Endodermal cell (in vitro differentiated cells): ENCODE measurements at regions not wholly inside any gene's neighbourhood (a gene's known extent, or its start where the extent isn't known, plus 50 kb on each side); places are given as distances from the start of the nearest gene placed in this dataset.
A peak's percentile ranks its signal among the peaks of the same experiment; 100 is the strongest.
"Not testable (repeated sequence)": the region's sequence is repeated elsewhere in the genome, so short reads cannot be mapped to it uniquely, and the experiment has no call there.

Source experiments
- DNase-seq: peaks from one replicate; pipeline ENCODE4 v3.0.0-alpha.2; 2017
- H3K27ac ChIP-seq: 2 replicates; pipeline ENCODE4 v1.5.1; 2013; ENCODE audit warnings: mild to moderate bottlenecking, low read depth, low read length, moderate library complexity
- H3K27me3 ChIP-seq: 2 replicates; pipeline ENCODE4 v1.6.1; 2013; ENCODE audit warnings: mild to moderate bottlenecking, low read length, moderate library complexity; ENCODE audit not compliant: insufficient read depth, control insufficient read depth, poor library complexity, severe bottlenecking
- H3K36me3 ChIP-seq: 2 replicates; pipeline ENCODE4 v1.7.0; 2013; ENCODE audit warnings: mild to moderate bottlenecking, low read length, moderate library complexity; ENCODE audit not compliant: control insufficient read depth, insufficient read depth
- H3K4me1 ChIP-seq: one replicate; pipeline ENCODE4 v1.7.0; 2013; ENCODE audit warnings: low read length; ENCODE audit not compliant: control insufficient read depth, insufficient read depth
- H3K4me3 ChIP-seq: 2 replicates; pipeline ENCODE4 v1.5.1; 2013; ENCODE audit warnings: mild to moderate bottlenecking, low read length, moderate library complexity
- H3K9ac ChIP-seq: 2 replicates; pipeline ENCODE4 v1.6.1; 2013; ENCODE audit warnings: mild to moderate bottlenecking, low read length, moderate library complexity; ENCODE audit not compliant: poor library complexity, severe bottlenecking; ENCODE audit errors: extremely low read depth
- H3K9me3 ChIP-seq: 2 replicates; pipeline ENCODE4 v1.6.1; 2013; ENCODE audit warnings: mild to moderate bottlenecking, low read length, moderate library complexity; ENCODE audit not compliant: control insufficient read depth
- H3K27ac Mint-ChIP-seq: 2 replicates; pipeline ENCODE4 v1.8.0; 2020; ENCODE audit warnings: mixed read lengths
- H3K27me3 Mint-ChIP-seq: 2 replicates; pipeline ENCODE4 v1.8.0; 2021; ENCODE audit warnings: mild to moderate bottlenecking, mixed read lengths; ENCODE audit not compliant: insufficient read depth
- H3K36me3 Mint-ChIP-seq: 2 replicates; pipeline ENCODE4 v1.8.0; 2020; ENCODE audit warnings: low read depth, mixed read lengths
- H3K4me1 Mint-ChIP-seq: 2 replicates; pipeline ENCODE4 v1.8.0; 2020; ENCODE audit warnings: mixed read lengths
- H3K4me3 Mint-ChIP-seq: 2 replicates; pipeline ENCODE4 v1.8.0; 2020; ENCODE audit warnings: mild to moderate bottlenecking, moderate library complexity, mixed read lengths
- H3K9me3 Mint-ChIP-seq: 2 replicates; pipeline ENCODE4 v1.8.0; 2020; ENCODE audit warnings: mild to moderate bottlenecking, mixed read lengths
- CTCF ChIP-seq: fragments of 200-600 bp; sonication (generic); conservative IDR thresholded peaks from 2 replicates; pipeline ENCODE4 v1.5.0; 2021; ENCODE audit warnings: antibody characterized with exemption, mild to moderate bottlenecking
- WGBS, 2 experiments: methylation state at CpG; one replicate each; pipeline versions ENCODE4 v1.1.5 to v1.1.7; 2013; ENCODE audit warnings: missing lambda C conversion rate in 2 of 2, mixed read lengths in 1 of 2; ENCODE audit not compliant: insufficient coverage in 1 of 2, insufficient read length in 1 of 2; 5-methylcytosine and 5-hydroxymethylcytosine counted together

- 87% methylated on average over 4 of the region's 4 CpGs; no CpG with 5 or more reads in 1 of the 2 experiments for WGBS, 2 experiments
- Mint-ChIP-seq H3K9me3 (peaks cover 2% of the 10 kb centered on the region), H3K4me3 (no peak overlapping the region)
These were observed 409.1 kb downstream of the TNS1 start for GRCh38 chr2:217593732-217594131.

GRCh38 chr2:217588266-217588665 lies 414.5 kb downstream of the TNS1 start:
- H3K27me3 ChIP-seq, result peaks cover 14% of the 10 kb centered on the region
- H3K9me3 ChIP-seq, result peaks cover 4% of the 10 kb centered on the region
- DNase-seq, result no peak
- Mint-ChIP-seq H3K4me1 (no peaks in the 10 kb centered on the region), H3K36me3 (no peaks in the 10 kb centered on the region), H3K27ac (no peak overlapping the region), H3K9me3 (peaks cover 2% of the 10 kb centered on the region), H3K27me3 (peaks cover 27% of the 10 kb centered on the region), H3K4me3 (no peak overlapping the region)
- H3K4me3 ChIP-seq, result no peak overlapping the region
- TF ChIP-seq CTCF, result no peak
- no peak overlapping the region for H3K27ac ChIP-seq
- no peaks in the 10 kb centered on the region for H3K4me1 ChIP-seq
- H3K36me3 ChIP-seq, result no peaks in the 10 kb centered on the region
- no peak overlapping the region for H3K9ac ChIP-seq
- 91% methylated on average over 4 of the region's 4 CpGs; no CpG with 5 or more reads in 1 of the 2 experiments for WGBS, 2 experiments

More at GRCh38 chr2:217593732-217594131, 409.1 kb downstream of the TNS1 start:
- Histone ChIP-seq H3K9ac (no peak overlapping the region), H3K27ac (no peak overlapping the region), H3K9me3 (peaks cover 4% of the 10 kb centered on the region), H3K4me3 (no peak overlapping the region), H3K36me3 (no peaks in the 10 kb centered on the region), H3K27me3 (no peaks in the 10 kb centered on the region), H3K4me1 (peaks cover 11% of the 10 kb centered on the region)
- Mint-ChIP-seq H3K27ac (no peak overlapping the region), H3K27me3 (peaks cover 2% of the 10 kb centered on the region), H3K4me1 (peaks cover 4% of the 10 kb centered on the region), H3K36me3 (no peaks in the 10 kb centered on the region)
- peak; percentile 45 for DNase-seq
- no peak for TF ChIP-seq CTCF

- H3K9ac ChIP-seq, result no peak overlapping the region
- no peaks in the 10 kb centered on the region for H3K9me3 ChIP-seq
- H3K27ac Mint-ChIP-seq, result no peak overlapping the region
- no peaks in the 10 kb centered on the region for H3K36me3 Mint-ChIP-seq
- DNase-seq, result no peak
- H3K4me1 ChIP-seq, result no peaks in the 10 kb centered on the region
- 83 to 86% methylated on average over 1 to 3 of the region's 3 CpGs for WGBS, 2 experiments
- H3K27ac ChIP-seq, result no peak overlapping the region
- TF ChIP-seq CTCF, result no peak
- peaks cover 14% of the 10 kb centered on the region for H3K27me3 ChIP-seq
- H3K4me3 Mint-ChIP-seq, result no peak overlapping the region
- H3K27me3 Mint-ChIP-seq, result peaks cover 30% of the 10 kb centered on the region
- H3K36me3 ChIP-seq, result no peaks in the 10 kb centered on the region
- no peaks in the 10 kb centered on the region for H3K4me1 Mint-ChIP-seq
- H3K9me3 Mint-ChIP-seq, result no peaks in the 10 kb centered on the region
- no peak overlapping the region for H3K4me3 ChIP-seq
These were observed 417.4 kb downstream of the TNS1 start for GRCh38 chr2:217585362-217585761.

GRCh38 chr2:217580407-217580806 lies 422.4 kb downstream of the TNS1 start:
- not testable (repeated sequence) for DNase-seq, H3K4me1 ChIP-seq, H3K27ac ChIP-seq, H3K4me3 ChIP-seq, H3K4me3 Mint-ChIP-seq, H3K9me3 Mint-ChIP-seq, H3K9me3 ChIP-seq, H3K36me3 ChIP-seq, H3K27ac Mint-ChIP-seq, H3K36me3 Mint-ChIP-seq, H3K9ac ChIP-seq, H3K4me1 Mint-ChIP-seq
- H3K27me3 Mint-ChIP-seq, result peaks cover 14% of the 10 kb centered on the region
- H3K27me3 ChIP-seq, result peaks cover 11% of the 10 kb centered on the region
- 87% methylated on average over 1 of the region's 1 CpG; no CpG with 5 or more reads in 1 of the 2 experiments for WGBS, 2 experiments
